HG03432 (cell line): ENCODE measurements at regions not wholly inside any gene's neighbourhood (a gene's known extent, or its start where the extent isn't known, plus 50 kb on each side); places are given as distances from the start of the nearest gene placed in this dataset.

Experiments
- ATAC-seq: cut with Tn5 transposase; IDR thresholded peaks from one replicate; pipeline ENCODE4 v1.9.1; 2021; ENCODE audit warnings: mild to moderate bottlenecking, moderate library complexity; ENCODE audit not compliant: unreplicated experiment

DNA sequence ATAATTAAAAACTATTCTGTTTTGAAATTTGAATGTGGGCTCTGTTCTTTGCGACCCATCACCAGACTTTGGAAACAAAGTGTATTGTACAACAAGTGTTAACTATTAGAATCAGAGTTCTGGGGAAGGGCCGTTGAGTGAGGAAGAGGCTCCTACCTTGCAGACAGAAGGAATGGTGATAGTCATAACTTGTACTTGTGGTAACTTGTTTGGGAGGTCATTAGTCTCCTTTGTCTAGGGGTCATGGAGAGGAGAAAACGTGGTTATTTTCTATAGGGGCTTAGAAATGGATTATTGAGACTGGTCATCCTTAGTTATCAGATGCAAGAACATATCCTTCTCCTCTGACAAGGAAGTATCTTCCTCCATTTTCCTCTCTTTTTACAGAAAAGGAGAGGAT lies 174.8 kb downstream of the BMP2 start:
- no peak for ATAC-seq

DNA sequence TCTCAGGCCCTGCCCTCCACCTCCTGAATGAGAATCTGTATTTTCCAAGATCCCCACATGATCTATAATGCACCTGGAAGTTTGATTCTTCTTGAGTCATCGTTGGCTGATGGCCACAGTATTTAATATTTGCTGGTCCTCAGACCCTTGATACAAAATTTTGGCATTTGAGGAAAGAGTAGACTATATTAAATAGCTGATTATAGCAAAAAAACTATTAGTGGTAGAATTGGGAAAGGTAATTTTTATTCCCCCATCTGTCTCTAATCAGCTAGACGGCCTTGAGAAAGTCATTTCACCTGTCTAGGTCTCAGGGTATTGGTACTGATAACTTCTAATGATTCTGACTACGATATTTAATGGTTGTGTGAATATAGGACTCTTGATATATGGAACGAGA lies 176.8 kb downstream of the BMP2 start:
- ATAC-seq = no peak

DNA sequence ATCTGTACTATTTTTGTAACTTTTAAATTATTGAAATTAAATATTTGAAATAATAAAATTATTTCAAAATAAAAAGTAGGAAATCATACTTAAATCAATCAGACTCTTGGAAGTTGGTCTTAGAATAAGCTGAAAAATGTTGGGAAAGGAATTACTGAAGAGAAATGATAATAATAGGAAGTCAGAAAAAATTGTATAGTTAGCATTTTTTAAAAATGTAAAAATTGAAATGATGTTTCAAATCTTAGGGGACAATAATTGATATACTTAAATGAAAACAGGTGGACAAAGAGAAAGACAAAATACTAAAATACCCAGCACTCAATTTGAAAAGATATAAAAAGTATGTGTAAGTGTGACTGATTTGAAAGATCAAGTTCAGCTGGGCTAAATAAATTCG lies 186.1 kb downstream of the BMP2 start:
- ATAC-seq = no peak

DNA sequence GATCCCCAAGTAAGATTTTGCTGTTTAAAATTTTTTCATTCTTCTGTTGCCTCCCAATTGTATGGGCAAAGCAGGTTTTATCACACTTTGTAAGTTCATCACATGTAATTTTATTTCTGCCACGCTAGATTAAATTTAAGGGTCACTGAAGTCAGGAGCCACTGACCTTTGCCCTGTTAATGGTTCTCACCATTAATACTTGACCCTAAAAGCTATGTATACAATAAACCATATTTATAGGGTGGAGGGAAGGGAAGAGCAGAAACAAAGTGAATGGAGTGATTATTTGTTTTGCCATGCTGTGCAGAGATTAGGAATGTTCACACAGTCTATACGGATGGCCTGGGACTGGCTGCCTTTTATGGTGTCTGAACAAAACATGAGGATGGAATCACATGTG lies 186.7 kb downstream of the BMP2 start:
- no peak for ATAC-seq

DNA sequence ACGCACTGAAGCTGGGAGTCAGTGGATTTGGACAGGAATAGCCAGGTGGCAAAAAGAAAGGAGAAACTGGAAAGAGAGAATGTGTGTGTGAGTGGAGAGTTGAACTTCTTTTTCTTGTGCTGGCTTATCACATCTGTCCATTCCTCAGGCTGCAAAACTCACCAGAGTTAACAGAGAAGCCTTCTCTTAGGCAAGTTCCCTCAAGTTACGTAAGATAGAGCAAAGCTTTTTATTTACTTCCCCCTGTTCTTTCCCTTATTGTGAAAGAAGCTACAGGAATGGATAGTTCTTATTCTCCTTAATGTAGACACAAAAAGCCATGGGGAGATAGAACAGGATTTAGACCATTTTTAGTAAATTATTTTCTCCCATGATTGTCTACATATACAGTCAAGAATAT lies 188.6 kb downstream of the BMP2 start:
- no peak for ATAC-seq

DNA sequence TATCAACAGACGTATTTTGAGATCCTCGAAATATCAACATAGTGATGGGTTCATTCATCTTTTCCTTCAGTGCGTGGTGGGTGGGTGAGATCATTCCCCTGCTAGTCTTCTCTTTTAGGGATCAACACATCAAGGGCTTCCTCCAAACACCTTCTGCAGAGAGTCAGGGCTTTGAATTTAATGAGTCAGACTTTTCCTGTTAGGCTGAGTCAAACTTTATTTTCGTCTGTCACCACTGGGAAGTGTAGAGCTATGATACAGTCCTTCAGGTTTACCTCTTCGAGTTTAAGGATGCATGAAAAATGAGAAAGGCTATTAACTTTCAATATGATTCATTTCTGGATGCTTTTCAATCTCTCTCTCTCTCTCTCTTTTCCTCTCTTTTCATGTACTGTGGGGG lies 189.1 kb downstream of the BMP2 start:
- no peak for ATAC-seq

DNA sequence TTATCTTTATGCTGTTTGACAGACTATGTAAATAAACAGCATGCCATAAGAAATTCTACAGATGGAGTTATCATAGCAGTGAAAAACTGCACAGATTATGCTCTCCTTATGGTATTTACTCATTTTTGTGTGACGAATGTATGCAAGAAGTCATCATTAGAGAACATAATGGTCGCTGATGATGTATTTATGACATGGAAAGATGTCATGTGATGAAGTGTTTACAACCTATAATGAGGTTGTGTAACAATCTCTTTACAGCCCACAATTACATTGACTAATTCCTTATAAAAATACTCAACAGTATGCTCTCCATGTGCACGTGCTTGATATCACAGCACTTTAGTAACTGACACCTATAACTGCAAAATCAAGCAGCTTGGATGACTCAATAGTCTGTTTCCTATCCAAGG lies 192.4 kb downstream of the BMP2 start:
- ATAC-seq = no peak

DNA sequence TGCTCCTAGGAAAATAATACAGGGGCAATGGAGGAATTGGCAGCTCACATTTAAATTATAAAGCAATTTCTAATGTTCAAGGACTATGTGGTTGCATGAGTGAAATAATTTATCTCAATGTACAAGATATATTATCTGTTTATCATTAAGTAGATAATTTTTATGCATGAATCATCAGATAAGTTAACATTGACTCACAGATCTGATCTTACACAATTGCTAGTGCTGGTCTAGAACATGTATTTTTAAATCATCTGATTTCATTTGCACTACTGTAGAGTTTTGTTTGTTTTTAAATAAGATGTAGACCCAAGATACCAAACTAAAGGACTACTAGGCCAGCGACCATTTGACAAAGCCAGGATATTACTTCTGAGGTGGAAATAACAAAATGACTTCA lies 199.2 kb downstream of the BMP2 start:
- no peak for ATAC-seq

DNA sequence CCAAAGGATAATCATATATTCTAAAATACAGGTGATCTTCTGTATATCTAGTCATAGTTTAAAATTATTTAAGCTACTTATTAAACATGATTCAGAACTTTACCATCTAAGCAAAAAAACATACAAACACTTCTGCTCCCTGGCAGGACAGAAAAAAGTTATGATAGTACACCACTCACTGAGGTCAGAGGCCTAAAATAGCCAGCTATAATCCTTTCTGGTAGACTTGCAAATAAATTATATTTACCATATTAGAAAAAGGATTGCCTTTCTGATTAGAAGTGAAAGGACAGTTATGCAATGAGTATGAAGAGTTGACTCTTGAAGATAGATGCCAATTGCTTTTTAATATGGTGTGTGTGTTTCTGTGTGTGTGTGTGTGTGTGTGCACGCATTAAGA lies 207.4 kb downstream of the BMP2 start:
- ATAC-seq = no peak

DNA sequence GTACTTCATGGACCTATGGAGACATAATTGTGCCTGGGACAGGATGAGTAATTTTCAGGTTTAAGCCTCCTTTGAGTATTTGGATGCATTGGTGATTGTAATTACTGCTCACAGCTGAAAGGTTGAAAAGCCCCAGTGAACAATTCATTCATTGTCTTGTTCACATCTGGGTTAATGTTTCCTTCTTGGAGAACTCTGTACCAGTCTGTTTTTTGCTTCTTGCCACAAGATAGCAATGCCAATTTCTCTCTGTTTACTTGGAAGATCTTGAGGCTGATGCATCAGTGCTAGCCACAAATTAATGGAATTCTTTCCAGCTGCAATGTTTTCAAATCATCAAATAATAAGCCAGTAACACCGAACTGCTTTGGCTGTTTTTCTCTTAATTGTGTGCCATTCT lies 207.8 kb downstream of the BMP2 start:
- ATAC-seq = no peak

DNA sequence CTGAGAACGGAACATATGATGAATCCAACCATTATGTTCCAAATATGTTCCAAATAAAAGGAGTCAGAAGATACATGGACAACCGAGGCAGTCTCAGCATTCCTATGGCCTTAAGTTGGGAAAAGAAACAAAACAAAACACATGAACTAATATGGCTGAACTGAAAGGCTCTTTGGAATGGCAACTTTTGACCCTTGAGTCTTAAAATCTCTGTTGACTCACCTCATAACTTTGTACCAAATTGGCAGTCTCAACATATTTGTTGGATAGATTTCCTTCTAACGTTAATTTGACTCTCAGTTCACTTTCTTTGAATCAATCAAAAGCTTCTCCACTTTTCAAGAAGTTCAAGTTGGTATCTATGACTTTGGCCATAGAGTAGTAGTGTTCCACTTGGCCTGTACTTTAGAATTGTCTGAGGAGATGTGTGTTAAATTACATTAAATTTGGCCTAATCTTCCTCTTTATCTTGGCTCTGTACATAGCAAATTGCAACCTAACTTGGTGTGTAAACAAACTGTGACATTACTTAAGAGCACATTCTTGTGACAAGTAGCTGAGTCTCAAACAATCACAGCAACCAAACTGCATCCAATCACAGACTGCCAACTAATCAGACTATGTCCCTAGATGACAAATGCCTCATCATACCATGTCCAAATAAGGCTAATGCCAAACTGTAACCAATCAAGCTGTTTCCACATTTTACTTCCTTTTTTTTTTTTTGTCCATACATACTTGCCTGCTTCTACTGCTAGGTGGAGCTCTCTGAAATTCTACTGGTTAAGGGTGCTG lies 208.8 kb downstream of the BMP2 start:
- ATAC-seq = no peak

DNA sequence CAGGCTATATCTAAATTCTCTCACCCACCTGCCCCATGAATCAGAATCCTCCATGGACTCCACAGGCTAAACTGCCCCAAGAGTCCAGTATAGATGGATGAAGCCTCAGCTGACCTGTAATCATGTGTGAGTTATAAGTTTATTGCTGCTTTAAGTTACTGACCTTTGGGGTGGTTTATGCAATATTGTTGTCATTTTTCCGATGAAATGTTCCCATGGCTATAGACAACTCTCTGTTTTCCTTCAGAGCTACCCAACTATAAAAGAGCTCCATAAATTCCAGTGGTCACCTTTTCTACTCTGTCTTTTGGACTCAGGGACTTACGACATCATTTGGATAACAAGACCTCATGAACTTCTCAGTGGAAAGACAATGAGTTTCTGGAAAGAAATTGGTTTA lies 212.1 kb downstream of the BMP2 start:
- ATAC-seq = no peak

DNA sequence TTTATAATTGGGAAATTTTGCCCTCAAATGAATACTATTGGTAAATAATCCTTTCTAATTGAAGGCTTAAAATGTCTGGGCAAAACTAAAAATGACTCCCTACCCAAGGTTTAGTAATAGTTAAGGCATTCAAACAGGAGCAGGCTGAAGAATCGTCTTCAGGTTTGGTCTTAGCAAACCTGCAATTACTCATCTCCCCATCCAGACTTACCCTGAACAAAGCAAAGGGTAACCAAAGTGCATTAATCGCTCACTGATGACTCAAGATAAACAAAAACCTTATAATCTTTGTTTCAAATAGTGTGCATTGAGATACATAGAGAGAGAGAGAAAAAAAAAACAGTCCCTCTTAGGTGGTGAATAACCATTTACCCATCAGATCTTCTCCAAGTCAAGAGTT lies 225.5 kb downstream of the BMP2 start:
- ATAC-seq = no peak

DNA sequence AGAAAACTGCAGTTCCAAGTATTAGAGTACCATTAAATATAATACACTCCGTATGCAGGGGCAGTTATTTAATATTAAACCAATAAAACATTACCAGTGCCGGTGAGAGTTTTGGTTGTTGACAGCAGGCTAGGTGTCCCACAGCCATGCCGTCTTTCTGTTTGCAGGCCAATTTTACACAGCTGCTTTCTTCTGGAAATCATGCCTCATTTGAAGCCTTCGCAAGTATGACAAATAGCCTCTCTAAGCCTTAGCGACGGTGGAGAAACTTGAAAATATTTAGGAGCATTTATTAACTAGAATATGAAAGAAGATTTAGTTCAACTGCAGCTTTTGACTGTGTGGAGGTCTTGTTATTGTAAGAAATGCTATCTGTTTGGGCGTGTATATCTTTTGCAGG lies 226.0 kb downstream of the BMP2 start:
- ATAC-seq = no peak

DNA sequence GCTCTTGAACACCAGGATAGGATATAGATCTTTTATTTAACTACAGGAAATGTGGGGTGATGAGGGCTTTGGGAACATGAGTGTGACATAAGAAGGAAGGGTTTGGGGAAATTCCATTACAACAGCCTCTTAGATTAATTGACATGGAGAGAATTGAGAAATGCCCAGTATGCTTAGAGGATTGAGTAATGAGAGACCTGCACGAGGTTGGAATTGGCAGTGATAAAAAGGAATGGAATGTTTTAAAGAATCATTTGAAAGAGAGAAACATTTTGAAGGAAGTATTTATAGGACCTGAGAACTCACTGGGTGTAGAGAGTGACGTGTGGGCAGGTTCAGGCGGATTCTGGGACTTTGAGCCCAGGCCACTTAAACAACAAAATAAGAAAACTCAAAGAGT lies 227.0 kb downstream of the BMP2 start:
- ATAC-seq = no peak

DNA sequence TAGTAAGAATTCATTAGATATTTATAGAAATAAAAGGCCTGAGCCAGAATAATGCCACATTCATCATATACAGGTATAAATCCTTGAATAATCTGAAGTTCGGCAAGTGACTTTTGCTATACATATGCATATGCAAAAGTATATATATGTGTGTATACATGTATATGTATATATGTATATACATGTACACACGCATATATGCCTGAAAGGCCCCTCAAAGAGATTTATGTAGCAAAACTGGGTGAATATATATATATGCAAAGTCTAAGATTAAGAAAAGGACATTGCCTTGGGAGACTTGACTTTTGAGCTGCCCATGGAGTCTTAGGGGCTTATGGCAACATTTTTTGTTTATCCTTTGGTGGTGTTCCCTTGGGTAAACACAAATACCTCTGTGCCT lies 231.4 kb downstream of the BMP2 start:
- no peak for ATAC-seq

DNA sequence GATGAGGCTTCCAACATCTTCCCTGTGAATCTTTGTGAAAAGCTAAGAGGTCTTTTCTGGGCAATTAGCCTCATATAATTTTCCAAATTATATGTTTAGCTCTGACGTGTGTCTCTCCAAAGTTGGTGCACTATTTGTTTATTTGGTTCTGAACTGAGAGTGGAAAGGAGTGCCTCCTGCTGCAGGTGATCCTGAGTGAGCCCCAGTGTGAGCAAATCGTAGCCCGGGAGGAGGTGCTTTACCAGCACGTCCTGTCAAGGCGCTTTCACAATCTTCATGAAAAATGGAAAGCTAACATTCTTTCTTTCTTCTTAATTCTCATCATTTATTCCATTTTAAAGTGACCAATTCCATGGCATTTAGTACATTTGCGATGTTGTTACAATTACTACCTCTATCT lies 231.9 kb downstream of the BMP2 start:
- ATAC-seq = no peak

DNA sequence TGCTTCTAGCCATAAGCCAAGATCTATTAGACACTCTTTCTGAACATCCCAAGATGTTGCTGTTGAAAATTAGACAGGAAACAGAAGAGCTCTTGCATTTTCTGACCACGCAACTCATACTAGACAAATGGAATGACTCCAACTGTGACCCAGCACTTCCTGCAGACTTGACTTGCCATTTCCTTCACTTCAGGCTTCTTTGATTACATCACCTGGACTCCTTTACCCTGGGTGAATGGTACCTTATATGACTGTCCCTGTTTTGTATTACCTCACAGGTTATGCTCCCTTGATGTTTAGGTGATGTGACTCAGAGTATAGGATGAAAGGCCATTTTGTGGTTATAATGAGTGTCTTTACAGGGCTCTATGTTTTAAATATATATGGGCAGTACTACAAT lies 236.1 kb downstream of the BMP2 start:
- no peak for ATAC-seq

DNA sequence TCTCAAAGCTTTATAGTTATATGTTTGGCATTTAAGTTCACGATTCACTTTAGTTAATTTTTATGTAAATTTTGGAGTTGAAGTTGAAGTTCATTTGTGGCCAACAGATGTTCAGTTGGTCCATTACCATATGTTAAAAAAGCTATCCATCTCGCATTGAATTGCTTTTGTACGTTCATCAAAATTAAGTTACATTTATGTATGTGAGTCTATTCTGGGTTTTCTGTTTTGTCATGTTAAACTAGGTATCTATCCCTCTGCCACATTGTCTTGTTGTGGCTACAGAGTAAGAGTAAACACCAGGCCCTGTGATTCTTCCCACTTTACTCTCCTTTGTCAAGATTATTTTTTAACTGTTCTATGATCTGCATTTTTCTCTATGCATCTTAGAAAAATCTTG lies 237.3 kb downstream of the BMP2 start:
- ATAC-seq = no peak

DNA sequence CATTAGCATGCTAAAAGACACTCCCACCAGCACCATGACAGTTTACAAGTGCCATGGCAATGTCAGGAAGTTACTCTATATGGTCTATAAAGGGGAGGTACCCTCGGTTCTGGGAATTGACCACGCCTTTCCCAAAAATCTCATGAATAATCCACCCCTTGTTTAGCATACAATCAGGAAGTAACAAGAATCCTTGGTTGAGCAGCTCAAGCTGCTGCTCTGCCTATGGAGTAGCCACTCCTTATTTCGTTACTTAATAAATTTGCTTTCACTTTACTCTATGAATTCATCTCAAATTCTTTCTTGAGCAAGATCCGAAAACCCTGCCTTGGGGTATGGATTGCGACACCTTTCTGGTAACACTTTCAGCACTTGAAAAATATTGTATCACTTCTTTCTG lies 243.0 kb downstream of the BMP2 start:
- ATAC-seq = no peak

DNA sequence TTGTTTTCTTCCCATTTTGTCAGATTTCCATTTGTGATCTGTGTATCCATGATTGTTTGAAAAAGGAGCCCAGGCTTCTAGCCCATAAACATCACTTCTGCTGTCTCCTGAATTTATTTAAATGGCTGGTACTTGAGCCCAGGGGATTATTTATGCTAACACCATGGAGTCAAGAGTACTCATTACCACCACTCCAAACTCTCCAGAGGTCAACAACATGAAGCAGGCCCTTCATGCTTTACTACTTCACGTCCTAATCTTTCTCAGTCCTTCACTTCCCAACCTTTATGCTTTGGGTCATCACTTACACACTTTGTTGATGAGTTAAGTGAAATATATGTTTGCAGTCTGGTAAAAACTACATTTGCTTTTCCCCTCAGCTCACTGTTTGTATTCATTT lies 247.8 kb downstream of the BMP2 start:
- no peak for ATAC-seq

DNA sequence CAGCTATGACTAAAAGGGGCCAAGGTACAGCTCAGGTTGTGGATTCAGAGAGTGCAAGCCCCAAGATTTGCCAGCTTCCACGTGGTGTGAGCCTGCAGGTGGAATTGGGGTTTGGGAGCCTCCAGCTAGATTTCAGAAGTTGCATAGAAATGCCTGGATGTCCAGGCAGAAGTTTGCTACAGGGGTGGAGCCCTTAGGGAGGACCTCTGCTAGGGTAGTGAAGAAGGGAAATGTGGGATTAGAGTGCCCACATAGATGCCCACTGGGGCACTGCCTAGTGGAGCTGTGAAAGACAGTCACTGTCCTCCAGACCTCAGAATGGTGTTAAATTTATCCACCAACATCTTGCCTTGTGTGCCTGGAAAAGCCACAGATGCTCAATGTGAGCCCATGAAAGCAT lies 255.1 kb downstream of the BMP2 start:
- no peak for ATAC-seq

DNA sequence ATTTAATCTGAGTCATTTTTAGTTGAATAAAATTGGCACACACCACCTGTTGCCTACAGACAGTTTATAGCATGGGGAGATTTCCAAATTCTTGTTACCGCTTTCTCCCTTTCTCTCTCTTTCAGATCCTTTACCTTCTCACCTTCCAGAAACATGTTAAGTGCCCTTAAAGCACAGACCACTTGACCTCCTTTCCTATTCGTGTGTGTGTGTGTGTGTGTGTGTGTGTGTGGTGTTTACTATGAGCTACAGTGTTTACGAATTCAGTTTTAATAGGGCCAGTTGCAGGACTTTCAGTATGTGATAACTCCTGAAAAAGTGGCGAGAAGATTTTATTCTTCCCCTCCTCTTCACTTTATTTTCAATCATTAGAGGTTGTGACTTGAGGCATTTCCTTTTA lies 258.1 kb downstream of the BMP2 start:
- ATAC-seq = no peak
